ENCODE measurements at regions not wholly inside any gene's neighbourhood (a gene's known extent, or its start where the extent isn't known, plus 50 kb on each side); places are given as distances from the start of the nearest gene placed in this dataset.
"Not testable (repeated sequence)": the region's sequence is repeated elsewhere in the genome, so short reads cannot be mapped to it uniquely, and the experiment has no call there.

GRCh38 chr1:30140566-30140965 lies 582.8 kb downstream of the MATN1 start:
- no peak overlapping the region for H3K27ac Mint-ChIP-seq
- no peaks in the 10 kb centered on the region for H3K4me1 Mint-ChIP-seq
- H3K36me3 Mint-ChIP-seq (ENCODE audit: low read depth): no peaks in the 10 kb centered on the region
- ChIA-PET CTCF (no interaction called here), POLR2A (no interaction called here)
- H3K4me3 Mint-ChIP-seq: no peak overlapping the region
- no peaks in the 10 kb centered on the region for H3K27me3 Mint-ChIP-seq
- no peak for DNase-seq
- H3K9me3 Mint-ChIP-seq: peaks cover 3% of the 10 kb centered on the region

- no peak for DNase-seq
- no peaks in the 10 kb centered on the region for H3K9me3 Mint-ChIP-seq
- no peak overlapping the region for H3K27ac Mint-ChIP-seq
- POLR2A ChIA-PET: no interaction called here
- H3K4me3 Mint-ChIP-seq: no peak overlapping the region
- CTCF ChIA-PET: interaction anchor here (0.6 kb wide), 1 partner anchor 38 kb away, joined by 3 read pairs; no protein-coding TSS in a partner anchor
- no peaks in the 10 kb centered on the region for H3K27me3 Mint-ChIP-seq
- no peaks in the 10 kb centered on the region for H3K36me3 Mint-ChIP-seq (ENCODE audit: low read depth)
- no peaks in the 10 kb centered on the region for H3K4me1 Mint-ChIP-seq
These were observed 584.5 kb downstream of the MATN1 start for GRCh38 chr1:30138891-30139290.

- no peak overlapping the region for H3K4me3 Mint-ChIP-seq
- H3K9me3 Mint-ChIP-seq: no peaks in the 10 kb centered on the region
- no peaks in the 10 kb centered on the region for H3K27me3 Mint-ChIP-seq
- CTCF ChIA-PET: no interaction called here
- H3K27ac Mint-ChIP-seq: no peak overlapping the region
- H3K4me1 Mint-ChIP-seq: no peaks in the 10 kb centered on the region
- DNase-seq: no peak
- no peaks in the 10 kb centered on the region for H3K36me3 Mint-ChIP-seq (ENCODE audit: low read depth)
- POLR2A ChIA-PET: no interaction called here
These were observed 586.4 kb downstream of the MATN1 start for GRCh38 chr1:30137001-30137400.

- Mint-ChIP-seq H3K4me3 (no peak overlapping the region), H3K36me3 (ENCODE audit: low read depth) (no peaks in the 10 kb centered on the region), H3K27me3 (no peaks in the 10 kb centered on the region), H3K9me3 (no peaks in the 10 kb centered on the region), H3K27ac (no peak overlapping the region), H3K4me1 (no peaks in the 10 kb centered on the region)
- ChIA-PET POLR2A (no interaction called here), CTCF (interaction anchor here (0.7 kb wide), 1 partner anchor 650 kb away, joined by 3 read pairs; no protein-coding TSS in a partner anchor)
- no peak for DNase-seq
These were observed 587.7 kb downstream of the MATN1 start for GRCh38 chr1:30135698-30136097.

GRCh38 chr1:30134466-30135217 lies 588.7 kb downstream of the MATN1 start:
- no peaks in the 10 kb centered on the region for H3K27me3 Mint-ChIP-seq
- no peaks in the 10 kb centered on the region for H3K4me1 Mint-ChIP-seq
- ChIA-PET POLR2A (no interaction called here), CTCF (no interaction called here)
- H3K36me3 Mint-ChIP-seq (ENCODE audit: low read depth): no peaks in the 10 kb centered on the region
- DNase-seq: no peak
- no peak overlapping the region for H3K27ac Mint-ChIP-seq
- H3K9me3 Mint-ChIP-seq: no peaks in the 10 kb centered on the region
- no peak overlapping the region for H3K4me3 Mint-ChIP-seq

- POLR2A ChIA-PET: no interaction called here
- Mint-ChIP-seq H3K36me3 (ENCODE audit: low read depth) (no peaks in the 10 kb centered on the region), H3K9me3 (no peaks in the 10 kb centered on the region), H3K4me3 (no peak overlapping the region), H3K27ac (no peak overlapping the region), H3K27me3 (no peaks in the 10 kb centered on the region), H3K4me1 (no peaks in the 10 kb centered on the region)
- no peak for DNase-seq
- CTCF ChIA-PET: interaction anchor here (0.5 kb wide), 1 partner anchor 869 kb away, joined by 3 read pairs; no protein-coding TSS in a partner anchor
These were observed 589.9 kb downstream of the MATN1 start for GRCh38 chr1:30133414-30134055.

- Mint-ChIP-seq H3K27me3 (no peaks in the 10 kb centered on the region), H3K36me3 (ENCODE audit: low read depth) (no peaks in the 10 kb centered on the region), H3K4me1 (no peaks in the 10 kb centered on the region), H3K9me3 (no peaks in the 10 kb centered on the region), H3K4me3 (no peak overlapping the region), H3K27ac (no peak overlapping the region)
- DNase-seq: no peak
- ChIA-PET POLR2A (no interaction called here), CTCF (interaction anchor here (0.5 kb wide), 1 partner anchor 869 kb away, joined by 3 read pairs; no protein-coding TSS in a partner anchor)
These were observed 590.6 kb downstream of the MATN1 start for GRCh38 chr1:30132602-30133286.

GRCh38 chr1:30130566-30130965 lies 592.8 kb downstream of the MATN1 start:
- H3K4me3 Mint-ChIP-seq; H3K27ac Mint-ChIP-seq; CTCF ChIA-PET; H3K27me3 Mint-ChIP-seq; DNase-seq; H3K36me3 Mint-ChIP-seq (ENCODE audit: low read depth); POLR2A ChIA-PET; H3K9me3 Mint-ChIP-seq; H3K4me1 Mint-ChIP-seq: not testable (repeated sequence)

GRCh38 chr1:30130099-30130498 lies 593.3 kb downstream of the MATN1 start:
- DNase-seq: no peak
- CTCF ChIA-PET: no interaction called here
- no peaks in the 10 kb centered on the region for H3K4me1 Mint-ChIP-seq
- no peak overlapping the region for H3K4me3 Mint-ChIP-seq
- H3K27me3 Mint-ChIP-seq: no peaks in the 10 kb centered on the region
- POLR2A ChIA-PET: no interaction called here
- no peaks in the 10 kb centered on the region for H3K9me3 Mint-ChIP-seq
- H3K27ac Mint-ChIP-seq: no peak overlapping the region
- no peaks in the 10 kb centered on the region for H3K36me3 Mint-ChIP-seq (ENCODE audit: low read depth)

GRCh38 chr1:30129421-30130055 lies 593.8 kb downstream of the MATN1 start:
- Mint-ChIP-seq H3K9me3 (no peaks in the 10 kb centered on the region), H3K27ac (no peak overlapping the region), H3K4me1 (no peaks in the 10 kb centered on the region), H3K4me3 (no peak overlapping the region), H3K27me3 (no peaks in the 10 kb centered on the region), H3K36me3 (ENCODE audit: low read depth) (no peaks in the 10 kb centered on the region)
- POLR2A ChIA-PET: no interaction called here
- CTCF ChIA-PET: no interaction called here
- DNase-seq: no peak

- Mint-ChIP-seq H3K4me3 (no peak overlapping the region), H3K27me3 (no peaks in the 10 kb centered on the region), H3K27ac (no peak overlapping the region), H3K4me1 (no peaks in the 10 kb centered on the region), H3K9me3 (no peaks in the 10 kb centered on the region), H3K36me3 (ENCODE audit: low read depth) (no peaks in the 10 kb centered on the region)
- no peak for DNase-seq
- POLR2A ChIA-PET: no interaction called here
- CTCF ChIA-PET: no interaction called here
These were observed 594.4 kb downstream of the MATN1 start for GRCh38 chr1:30129001-30129408.

GRCh38 chr1:30126848-30127247 lies 596.5 kb downstream of the MATN1 start:
- no peaks in the 10 kb centered on the region for H3K9me3 Mint-ChIP-seq
- H3K4me3 Mint-ChIP-seq: no peak overlapping the region
- H3K27ac Mint-ChIP-seq: no peak overlapping the region
- H3K36me3 Mint-ChIP-seq (ENCODE audit: low read depth): no peaks in the 10 kb centered on the region
- no peaks in the 10 kb centered on the region for H3K27me3 Mint-ChIP-seq
- ChIA-PET CTCF (no interaction called here), POLR2A (no interaction called here)
- no peak for DNase-seq
- no peaks in the 10 kb centered on the region for H3K4me1 Mint-ChIP-seq

GRCh38 chr1:30125821-30126170 lies 597.6 kb downstream of the MATN1 start:
- DNase-seq: no peak
- Mint-ChIP-seq H3K4me1 (no peaks in the 10 kb centered on the region), H3K36me3 (ENCODE audit: low read depth) (no peaks in the 10 kb centered on the region), H3K4me3 (no peak overlapping the region), H3K27ac (no peak overlapping the region), H3K27me3 (no peaks in the 10 kb centered on the region), H3K9me3 (no peaks in the 10 kb centered on the region)
- ChIA-PET POLR2A (no interaction called here), CTCF (no interaction called here)
